GM10266 (cell line): ENCODE measurements at regions not wholly inside any gene's neighbourhood (a gene's known extent, or its start where the extent isn't known, plus 50 kb on each side); places are given as distances from the start of the nearest gene placed in this dataset.
"Not testable (repeated sequence)": the region's sequence is repeated elsewhere in the genome, so short reads cannot be mapped to it uniquely, and the experiment has no call there.

Experiments used
- DNase-seq: peaks from one replicate; pipeline ENCODE4 v3.0.0; 2012; ENCODE audit errors: extremely low spot score
- CTCF ChIP-seq: IDR thresholded peaks from 2 replicates; pipeline ENCODE4 v1.5.1; 2012; ENCODE audit warnings: mild to moderate bottlenecking, low read depth; ENCODE audit not compliant: control insufficient read depth, insufficient read depth; ENCODE audit errors: missing control alignments

GRCh38 chr1:110272045-110272444 is 61.9 kb downstream of the KCNC4 start:
- TF ChIP-seq CTCF = no peak
- DNase-seq = no peak

- not testable (repeated sequence) for DNase-seq
Measured at GRCh38 chr1:110273832-110274231, 63.7 kb downstream of the KCNC4 start.

GRCh38 chr1:110280126-110280525 is 59.1 kb upstream of the RBM15 start:
- no peak for DNase-seq
- no peak for TF ChIP-seq CTCF

GRCh38 chr1:110280804-110281203 is 58.4 kb upstream of the RBM15 start:
- no peak for TF ChIP-seq CTCF
- DNase-seq = no peak

GRCh38 chr1:110281363-110282290 is 57.5 kb upstream of the RBM15 start:
- no peak for DNase-seq
- TF ChIP-seq CTCF = no peak

GRCh38 chr1:110282395-110282794 is 56.8 kb upstream of the RBM15 start:
- no peak for TF ChIP-seq CTCF

GRCh38 chr1:110283677-110284076 is 55.5 kb upstream of the RBM15 start:
- no peak for DNase-seq
- no peak for TF ChIP-seq CTCF

More at GRCh38 chr1:110282395-110282794, 56.8 kb upstream of the RBM15 start:
- no peak for DNase-seq
